ENCODE measurements at regions not wholly inside any gene's neighbourhood (a gene's known extent, or its start where the extent isn't known, plus 50 kb on each side); places are given as distances from the start of the nearest gene placed in this dataset.

- DNase-seq: no peak
These were observed 558.8 kb downstream of the MID1IP1 start for GRCh38 chrX:39360101-39360500.

GRCh38 chrX:39361736-39362135, 560.5 kb downstream of the MID1IP1 start:
- no peak for DNase-seq

- no peak for DNase-seq
These were observed 566.2 kb downstream of the MID1IP1 start for GRCh38 chrX:39367416-39367815.

- DNase-seq: no peak
These were observed 570.9 kb downstream of the MID1IP1 start for GRCh38 chrX:39372115-39372514.

- DNase-seq: no peak
These were observed 575.9 kb downstream of the MID1IP1 start for GRCh38 chrX:39377157-39377556.

- DNase-seq: no peak
These were observed 576.5 kb downstream of the MID1IP1 start for GRCh38 chrX:39377773-39378172.

GRCh38 chrX:39381422-39381821, 580.2 kb downstream of the MID1IP1 start:
- DNase-seq: no peak

GRCh38 chrX:39384996-39385395, 583.7 kb downstream of the MID1IP1 start:
- no peak for DNase-seq

GRCh38 chrX:39388730-39389129, 587.5 kb downstream of the MID1IP1 start:
- no peak for DNase-seq

- no peak for DNase-seq
These were observed 595.2 kb downstream of the MID1IP1 start for GRCh38 chrX:39396358-39396995.

GRCh38 chrX:39397561-39398199, 596.4 kb downstream of the MID1IP1 start:
- no peak for DNase-seq

- no peak for DNase-seq
These were observed 597.1 kb downstream of the MID1IP1 start for GRCh38 chrX:39398215-39398962.

- no peak for DNase-seq
These were observed 597.7 kb downstream of the MID1IP1 start for GRCh38 chrX:39398963-39399261.

- no peak for DNase-seq
These were observed 598.1 kb downstream of the MID1IP1 start for GRCh38 chrX:39399387-39399786.

GRCh38 chrX:39401483-39402110, 600.3 kb downstream of the MID1IP1 start:
- no peak for DNase-seq

- no peak for DNase-seq
These were observed 600.9 kb downstream of the MID1IP1 start for GRCh38 chrX:39402158-39402557.

GRCh38 chrX:39406799-39407198, 605.5 kb downstream of the MID1IP1 start:
- no peak for DNase-seq

- DNase-seq: no peak
These were observed 608.1 kb downstream of the MID1IP1 start for GRCh38 chrX:39409246-39409917.

GRCh38 chrX:39414290-39414854, 613.1 kb downstream of the MID1IP1 start:
- DNase-seq: no peak

- no peak for DNase-seq
These were observed 615.4 kb downstream of the MID1IP1 start for GRCh38 chrX:39416547-39417260.

GRCh38 chrX:39418254-39418704, 617.0 kb downstream of the MID1IP1 start:
- DNase-seq: no peak

All from activated effector memory CD4-positive, alpha-beta T cell treated with anti-CD3 and anti-CD28 coated beads, Interleukin-2, amount 50 U/mL, for 16 hours (primary cell).